ENCODE measurements at regions not wholly inside any gene's neighbourhood (a gene's known extent, or its start where the extent isn't known, plus 50 kb on each side); places are given as distances from the start of the nearest gene placed in this dataset.

DNA sequence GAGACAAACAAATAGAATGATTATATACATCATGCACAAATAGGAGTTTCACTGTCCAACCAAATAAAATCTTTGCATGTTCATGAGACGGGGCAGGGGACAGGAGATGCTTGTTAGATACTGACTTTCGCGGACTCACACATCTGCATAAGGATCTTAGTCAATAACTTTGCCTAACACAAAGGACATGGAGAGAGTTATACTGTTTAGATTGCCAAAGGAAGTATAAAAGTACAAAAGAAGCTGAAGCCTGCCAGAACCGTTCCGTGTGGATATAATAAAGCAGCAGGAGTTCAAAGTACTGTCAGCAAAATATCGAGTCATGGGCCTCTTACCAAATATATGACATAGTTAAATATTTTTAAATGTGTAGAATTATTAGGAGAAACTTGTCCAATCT, 1148.4 kb downstream of the EFNA5 start:
- no peaks in the 10 kb centered on the region for H3K9me3 ChIP-seq (ENCODE audit: control insufficient read depth in 2 of 2, low read length in 2 of 2)

DNA sequence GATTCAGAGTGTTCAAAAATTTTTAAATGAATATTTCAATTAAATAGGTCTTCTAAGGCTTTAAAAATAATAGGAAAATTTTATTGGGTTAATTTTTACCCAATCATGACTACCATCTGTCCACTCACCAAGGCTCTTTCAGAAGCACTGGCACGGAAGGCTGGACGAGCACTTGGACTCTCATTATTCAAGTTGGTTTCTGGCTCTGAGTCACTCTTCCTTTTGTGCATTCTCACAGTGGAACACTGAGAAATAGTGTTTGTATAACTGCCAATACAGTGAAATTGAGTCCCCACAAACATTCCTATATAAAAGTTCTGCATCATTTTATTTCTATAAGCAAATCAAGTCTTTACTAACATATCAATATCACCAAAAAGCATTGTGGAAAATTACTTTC, 1149.0 kb downstream of the EFNA5 start:
- no peak overlapping the region for H3K9ac ChIP-seq (ENCODE audit: low read depth in 1 of 2, low read length in 2 of 2)
- H3K4me1 ChIP-seq (ENCODE audit: control insufficient read depth in 2 of 2, insufficient read depth in 2 of 2, low read length in 2 of 2): no peaks in the 10 kb centered on the region
- no peaks in the 10 kb centered on the region for H3K9me3 ChIP-seq (ENCODE audit: control insufficient read depth in 2 of 2, low read length in 2 of 2)
- no peak overlapping the region for H3K27ac ChIP-seq (ENCODE audit: low read depth in 2 of 2, low read length in 2 of 2)
- H3K27me3 ChIP-seq (ENCODE audit: control insufficient read depth in 2 of 2, insufficient read depth in 2 of 2, low read length in 2 of 2): no peaks in the 10 kb centered on the region
- no peaks in the 10 kb centered on the region for H3K36me3 ChIP-seq (ENCODE audit: control insufficient read depth in 2 of 2, insufficient read depth in 2 of 2, low read length in 2 of 2)
- no peak overlapping the region for H3K4me3 ChIP-seq (ENCODE audit: low read length in 2 of 2)

More for the DNA sequence above, 1148.4 kb downstream of the EFNA5 start:
- H3K4me3 ChIP-seq (ENCODE audit: low read length in 2 of 2): no peak overlapping the region
- H3K27ac ChIP-seq (ENCODE audit: low read depth in 2 of 2, low read length in 2 of 2): no peak overlapping the region
- H3K4me1 ChIP-seq (ENCODE audit: control insufficient read depth in 2 of 2, insufficient read depth in 2 of 2, low read length in 2 of 2): no peaks in the 10 kb centered on the region
- no peaks in the 10 kb centered on the region for H3K36me3 ChIP-seq (ENCODE audit: control insufficient read depth in 2 of 2, insufficient read depth in 2 of 2, low read length in 2 of 2)
- H3K27me3 ChIP-seq (ENCODE audit: control insufficient read depth in 2 of 2, insufficient read depth in 2 of 2, low read length in 2 of 2): no peaks in the 10 kb centered on the region
- H3K9ac ChIP-seq (ENCODE audit: low read depth in 1 of 2, low read length in 2 of 2): no peak overlapping the region

DNA sequence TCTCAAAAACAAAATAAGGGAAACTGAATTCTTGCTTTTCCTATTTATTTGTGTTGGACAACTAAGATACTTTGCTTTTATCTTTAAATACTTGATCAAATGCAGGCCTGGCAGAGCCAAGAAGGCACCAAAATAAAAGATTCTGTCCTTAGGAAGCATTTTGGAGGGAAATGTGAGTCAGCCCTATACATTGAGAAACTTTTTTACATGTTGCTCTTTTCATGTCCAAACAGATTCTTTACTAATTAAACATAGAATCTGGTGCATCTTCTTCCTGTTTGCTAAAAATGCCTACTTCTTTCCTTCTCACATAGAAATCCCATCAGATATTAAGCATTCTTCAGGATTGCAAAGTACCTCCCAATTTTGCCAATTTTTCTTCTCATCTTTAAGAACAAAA, 1160.4 kb downstream of the EFNA5 start:
- Histone ChIP-seq H3K36me3 (ENCODE audit: control insufficient read depth in 2 of 2, insufficient read depth in 2 of 2, low read length in 2 of 2) (no peaks in the 10 kb centered on the region), H3K4me1 (ENCODE audit: control insufficient read depth in 2 of 2, insufficient read depth in 2 of 2, low read length in 2 of 2) (no peaks in the 10 kb centered on the region), H3K27me3 (ENCODE audit: control insufficient read depth in 2 of 2, insufficient read depth in 2 of 2, low read length in 2 of 2) (no peaks in the 10 kb centered on the region), H3K27ac (ENCODE audit: low read depth in 2 of 2, low read length in 2 of 2) (no peak overlapping the region), H3K4me3 (ENCODE audit: low read length in 2 of 2) (no peak overlapping the region), H3K9ac (ENCODE audit: low read depth in 1 of 2, low read length in 2 of 2) (no peak overlapping the region), H3K9me3 (ENCODE audit: control insufficient read depth in 2 of 2, low read length in 2 of 2) (no peaks in the 10 kb centered on the region)

DNA sequence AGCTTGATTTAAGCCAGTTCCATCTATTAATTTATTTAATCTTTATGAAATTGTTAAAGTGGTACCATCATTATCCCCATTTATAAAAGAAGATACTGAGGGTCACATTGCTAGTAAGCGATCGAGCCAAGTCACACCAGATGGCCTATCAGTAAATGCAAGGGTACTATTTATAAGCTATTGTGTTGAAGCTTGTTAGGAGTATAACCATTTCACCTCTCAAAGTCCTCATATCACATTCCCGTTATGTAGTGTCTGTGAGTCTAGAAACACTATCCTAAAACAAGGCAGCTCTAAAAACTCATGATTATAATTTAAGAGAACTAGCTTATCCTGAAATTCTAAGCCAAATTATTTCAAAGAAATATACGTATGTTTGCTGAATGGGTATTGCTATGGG, 1161.8 kb downstream of the EFNA5 start:
- H3K27me3 ChIP-seq (ENCODE audit: control insufficient read depth in 2 of 2, insufficient read depth in 2 of 2, low read length in 2 of 2): no peaks in the 10 kb centered on the region
- H3K4me1 ChIP-seq (ENCODE audit: control insufficient read depth in 2 of 2, insufficient read depth in 2 of 2, low read length in 2 of 2): no peaks in the 10 kb centered on the region
- no peak overlapping the region for H3K27ac ChIP-seq (ENCODE audit: low read depth in 2 of 2, low read length in 2 of 2)
- H3K4me3 ChIP-seq (ENCODE audit: low read length in 2 of 2): no peak overlapping the region
- no peaks in the 10 kb centered on the region for H3K36me3 ChIP-seq (ENCODE audit: control insufficient read depth in 2 of 2, insufficient read depth in 2 of 2, low read length in 2 of 2)
- no peak overlapping the region for H3K9ac ChIP-seq (ENCODE audit: low read depth in 1 of 2, low read length in 2 of 2)
- H3K9me3 ChIP-seq (ENCODE audit: control insufficient read depth in 2 of 2, low read length in 2 of 2): no peaks in the 10 kb centered on the region

DNA sequence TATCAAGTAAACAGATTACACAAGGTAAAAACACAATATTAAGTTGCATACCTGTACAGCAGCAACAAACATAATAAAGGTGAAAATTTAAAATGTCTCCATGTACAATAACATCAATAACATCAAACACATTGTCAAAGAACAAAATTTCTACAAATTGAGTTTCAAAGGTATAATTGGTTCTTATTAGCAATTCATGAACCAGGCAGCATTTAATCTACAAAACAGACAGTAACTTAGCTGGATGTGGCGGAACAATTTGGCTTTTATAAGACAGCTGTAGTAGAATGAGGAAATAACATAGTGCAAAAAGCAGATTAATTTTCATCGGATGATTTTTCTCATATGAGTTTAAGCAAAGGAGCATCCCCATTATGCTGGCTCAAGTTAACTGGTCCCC, 1176.8 kb downstream of the EFNA5 start:
- Histone ChIP-seq H3K27ac (ENCODE audit: low read depth in 2 of 2, low read length in 2 of 2) (no peak overlapping the region), H3K4me1 (ENCODE audit: control insufficient read depth in 2 of 2, insufficient read depth in 2 of 2, low read length in 2 of 2) (no peaks in the 10 kb centered on the region), H3K9me3 (ENCODE audit: control insufficient read depth in 2 of 2, low read length in 2 of 2) (no peaks in the 10 kb centered on the region), H3K4me3 (ENCODE audit: low read length in 2 of 2) (no peak overlapping the region), H3K27me3 (ENCODE audit: control insufficient read depth in 2 of 2, insufficient read depth in 2 of 2, low read length in 2 of 2) (no peaks in the 10 kb centered on the region), H3K36me3 (ENCODE audit: control insufficient read depth in 2 of 2, insufficient read depth in 2 of 2, low read length in 2 of 2) (no peaks in the 10 kb centered on the region), H3K9ac (ENCODE audit: low read depth in 1 of 2, low read length in 2 of 2) (no peak overlapping the region)

DNA sequence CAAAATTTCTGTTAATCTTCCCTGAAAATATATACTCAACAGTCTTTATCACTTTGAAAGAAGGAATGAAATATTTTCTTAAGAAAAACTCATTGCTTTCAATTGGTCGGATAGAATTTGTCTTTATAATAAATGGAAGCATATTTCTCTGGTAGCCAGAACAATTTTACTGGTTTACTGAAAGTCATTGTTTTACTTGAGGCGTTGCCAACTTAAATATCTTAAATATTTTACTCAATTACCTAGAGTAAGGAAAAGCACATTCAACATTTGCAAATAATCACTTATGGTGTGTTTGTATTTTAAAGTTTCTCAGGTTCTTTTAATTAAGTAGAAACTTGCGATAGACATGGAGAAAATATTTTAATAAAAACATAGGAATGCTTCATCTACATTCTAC, 1181.7 kb downstream of the EFNA5 start:
- Histone ChIP-seq H3K4me3 (ENCODE audit: low read length in 2 of 2) (no peak overlapping the region), H3K27ac (ENCODE audit: low read depth in 2 of 2, low read length in 2 of 2) (no peak overlapping the region)

DNA sequence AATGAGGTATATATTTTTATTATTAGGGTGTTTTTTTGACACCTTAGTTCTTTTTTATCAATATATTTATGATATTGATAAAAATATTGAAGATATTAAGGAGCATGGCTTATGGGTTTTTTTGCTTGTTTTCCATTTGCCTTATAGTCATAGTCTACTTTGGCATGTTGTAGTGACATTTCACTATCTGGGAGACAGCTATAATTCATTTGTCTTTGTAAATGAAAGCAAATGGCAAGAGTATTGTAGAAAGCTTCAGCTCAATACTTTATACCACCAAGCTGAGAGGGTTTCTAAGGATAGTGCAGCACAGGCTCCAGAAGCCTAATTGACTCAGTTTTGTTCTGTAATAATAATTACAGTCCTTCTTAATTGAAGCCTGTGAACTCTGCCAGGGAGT, 1182.3 kb downstream of the EFNA5 start:
- Histone ChIP-seq H3K4me1 (ENCODE audit: control insufficient read depth in 2 of 2, insufficient read depth in 2 of 2, low read length in 2 of 2) (no peaks in the 10 kb centered on the region), H3K9me3 (ENCODE audit: control insufficient read depth in 2 of 2, low read length in 2 of 2) (no peaks in the 10 kb centered on the region), H3K36me3 (ENCODE audit: control insufficient read depth in 2 of 2, insufficient read depth in 2 of 2, low read length in 2 of 2) (no peaks in the 10 kb centered on the region)

More for the DNA sequence above, 1181.7 kb downstream of the EFNA5 start:
- H3K9me3 ChIP-seq (ENCODE audit: control insufficient read depth in 2 of 2, low read length in 2 of 2): no peaks in the 10 kb centered on the region
- no peaks in the 10 kb centered on the region for H3K36me3 ChIP-seq (ENCODE audit: control insufficient read depth in 2 of 2, insufficient read depth in 2 of 2, low read length in 2 of 2)
- no peaks in the 10 kb centered on the region for H3K4me1 ChIP-seq (ENCODE audit: control insufficient read depth in 2 of 2, insufficient read depth in 2 of 2, low read length in 2 of 2)
- no peaks in the 10 kb centered on the region for H3K27me3 ChIP-seq (ENCODE audit: control insufficient read depth in 2 of 2, insufficient read depth in 2 of 2, low read length in 2 of 2)
- no peak overlapping the region for H3K9ac ChIP-seq (ENCODE audit: low read depth in 1 of 2, low read length in 2 of 2)

DNA sequence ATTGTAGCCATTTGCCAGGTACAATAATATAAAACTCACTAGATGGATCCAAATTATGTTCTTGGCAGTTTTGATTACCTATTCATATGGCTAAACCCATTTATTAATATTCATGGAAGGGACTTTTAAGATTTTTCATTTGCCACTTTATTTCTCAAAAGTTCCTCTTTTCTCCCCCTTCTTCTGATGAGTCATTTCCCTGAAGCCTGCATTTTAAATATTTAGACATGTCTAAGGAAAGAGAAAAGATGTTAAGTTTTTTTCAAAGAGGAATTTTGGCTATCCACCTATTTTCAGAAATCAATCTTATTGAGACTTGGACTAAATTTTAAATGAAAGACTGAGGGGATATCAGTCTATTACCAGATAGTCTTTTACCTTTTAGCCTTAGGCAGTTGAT, 1189.4 kb downstream of the EFNA5 start:
- H3K36me3 ChIP-seq (ENCODE audit: control insufficient read depth in 2 of 2, insufficient read depth in 2 of 2, low read length in 2 of 2): no peaks in the 10 kb centered on the region
- H3K4me3 ChIP-seq (ENCODE audit: low read length in 2 of 2): no peak overlapping the region
- no peaks in the 10 kb centered on the region for H3K27me3 ChIP-seq (ENCODE audit: control insufficient read depth in 2 of 2, insufficient read depth in 2 of 2, low read length in 2 of 2)
- H3K9ac ChIP-seq (ENCODE audit: low read depth in 1 of 2, low read length in 2 of 2): no peak overlapping the region
- no peaks in the 10 kb centered on the region for H3K4me1 ChIP-seq (ENCODE audit: control insufficient read depth in 2 of 2, insufficient read depth in 2 of 2, low read length in 2 of 2)
- no peak overlapping the region for H3K27ac ChIP-seq (ENCODE audit: low read depth in 2 of 2, low read length in 2 of 2)
- H3K9me3 ChIP-seq (ENCODE audit: control insufficient read depth in 2 of 2, low read length in 2 of 2): no peaks in the 10 kb centered on the region

More for the DNA sequence above, 1182.3 kb downstream of the EFNA5 start:
- Histone ChIP-seq H3K27ac (ENCODE audit: low read depth in 2 of 2, low read length in 2 of 2) (no peak overlapping the region), H3K9ac (ENCODE audit: low read depth in 1 of 2, low read length in 2 of 2) (no peak overlapping the region), H3K4me3 (ENCODE audit: low read length in 2 of 2) (no peak overlapping the region), H3K27me3 (ENCODE audit: control insufficient read depth in 2 of 2, insufficient read depth in 2 of 2, low read length in 2 of 2) (no peaks in the 10 kb centered on the region)

DNA sequence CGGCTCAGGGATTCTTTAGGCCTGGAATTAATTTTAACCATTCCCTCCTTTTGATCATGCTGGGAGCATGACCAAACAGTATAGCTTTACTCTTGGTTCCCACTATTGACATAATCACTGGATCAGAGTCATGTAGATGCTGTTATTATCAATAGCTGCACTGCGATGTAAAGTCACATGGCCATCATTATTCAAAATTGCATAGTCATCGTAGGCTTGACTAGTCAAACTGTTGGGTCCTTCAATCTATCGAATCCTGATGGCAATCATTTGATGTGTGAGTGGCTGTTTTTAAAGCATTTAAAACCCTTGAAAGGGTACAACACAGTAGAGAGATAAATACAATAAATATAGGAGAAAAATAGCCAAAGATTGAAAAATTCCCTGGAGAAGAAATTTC, 1194.1 kb downstream of the EFNA5 start:
- H3K9me3 ChIP-seq (ENCODE audit: control insufficient read depth in 2 of 2, low read length in 2 of 2): no peaks in the 10 kb centered on the region
- H3K4me3 ChIP-seq (ENCODE audit: low read length in 2 of 2): no peak overlapping the region
- H3K9ac ChIP-seq (ENCODE audit: low read depth in 1 of 2, low read length in 2 of 2): no peak overlapping the region
- H3K27me3 ChIP-seq (ENCODE audit: control insufficient read depth in 2 of 2, insufficient read depth in 2 of 2, low read length in 2 of 2): no peaks in the 10 kb centered on the region
- no peaks in the 10 kb centered on the region for H3K4me1 ChIP-seq (ENCODE audit: control insufficient read depth in 2 of 2, insufficient read depth in 2 of 2, low read length in 2 of 2)
- H3K27ac ChIP-seq (ENCODE audit: low read depth in 2 of 2, low read length in 2 of 2): no peak overlapping the region
- no peaks in the 10 kb centered on the region for H3K36me3 ChIP-seq (ENCODE audit: control insufficient read depth in 2 of 2, insufficient read depth in 2 of 2, low read length in 2 of 2)

DNA sequence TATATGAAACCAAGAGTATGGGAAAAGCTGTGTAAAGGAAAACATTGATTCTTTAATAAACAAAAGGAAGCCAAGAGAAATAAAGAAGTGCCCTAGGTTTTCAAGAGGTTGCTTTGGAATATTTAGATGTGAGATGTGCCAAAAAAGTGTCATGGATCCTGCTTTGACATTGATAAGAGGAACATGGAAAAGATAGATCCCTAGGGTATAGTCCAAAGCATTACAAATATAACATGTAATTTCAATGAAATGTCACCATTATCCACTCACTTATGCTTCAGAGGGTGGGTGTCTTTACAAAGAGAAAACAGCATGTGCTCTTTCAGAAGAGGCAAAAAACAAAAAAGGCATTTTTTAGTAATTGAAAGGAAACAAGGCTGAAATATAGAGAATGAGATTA, 1196.7 kb downstream of the EFNA5 start:
- no peaks in the 10 kb centered on the region for H3K4me1 ChIP-seq (ENCODE audit: control insufficient read depth in 2 of 2, insufficient read depth in 2 of 2, low read length in 2 of 2)
- no peak overlapping the region for H3K4me3 ChIP-seq (ENCODE audit: low read length in 2 of 2)
- no peaks in the 10 kb centered on the region for H3K9me3 ChIP-seq (ENCODE audit: control insufficient read depth in 2 of 2, low read length in 2 of 2)
- no peaks in the 10 kb centered on the region for H3K27me3 ChIP-seq (ENCODE audit: control insufficient read depth in 2 of 2, insufficient read depth in 2 of 2, low read length in 2 of 2)
- no peak overlapping the region for H3K27ac ChIP-seq (ENCODE audit: low read depth in 2 of 2, low read length in 2 of 2)
- no peaks in the 10 kb centered on the region for H3K36me3 ChIP-seq (ENCODE audit: control insufficient read depth in 2 of 2, insufficient read depth in 2 of 2, low read length in 2 of 2)
- no peak overlapping the region for H3K9ac ChIP-seq (ENCODE audit: low read depth in 1 of 2, low read length in 2 of 2)

DNA sequence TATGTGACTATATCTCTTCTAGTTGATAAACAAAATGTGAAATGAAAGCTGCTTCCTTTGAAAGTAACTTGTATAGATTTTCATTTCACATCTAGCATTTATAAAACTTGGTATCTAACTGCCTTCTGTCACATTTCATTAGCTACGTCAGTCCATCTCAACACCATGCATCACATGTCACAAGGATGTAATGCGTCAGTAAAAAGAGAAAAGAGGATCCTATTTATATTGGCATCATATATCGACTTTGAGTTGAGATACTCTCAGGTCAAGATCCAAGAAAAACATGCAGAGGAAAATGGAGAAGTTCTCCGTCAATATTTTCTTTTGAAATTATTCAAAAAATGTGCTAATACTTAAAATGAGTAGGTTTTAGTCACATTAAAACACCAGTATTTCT, 1211.2 kb downstream of the EFNA5 start:
- H3K27me3 ChIP-seq (ENCODE audit: control insufficient read depth in 2 of 2, insufficient read depth in 2 of 2, low read length in 2 of 2): no peaks in the 10 kb centered on the region
- H3K9me3 ChIP-seq (ENCODE audit: control insufficient read depth in 2 of 2, low read length in 2 of 2): no peaks in the 10 kb centered on the region
- no peak overlapping the region for H3K9ac ChIP-seq (ENCODE audit: low read depth in 1 of 2, low read length in 2 of 2)
- H3K36me3 ChIP-seq (ENCODE audit: control insufficient read depth in 2 of 2, insufficient read depth in 2 of 2, low read length in 2 of 2): no peaks in the 10 kb centered on the region
- no peaks in the 10 kb centered on the region for H3K4me1 ChIP-seq (ENCODE audit: control insufficient read depth in 2 of 2, insufficient read depth in 2 of 2, low read length in 2 of 2)
- H3K27ac ChIP-seq (ENCODE audit: low read depth in 2 of 2, low read length in 2 of 2): no peak overlapping the region
- no peak overlapping the region for H3K4me3 ChIP-seq (ENCODE audit: low read length in 2 of 2)
